Activated CD4-positive, alpha-beta T cell treated with anti-CD3 and anti-CD28 coated beads, Interleukin-2, amount 10 ng/mL, durations not matched to agents 24 days and 14 days (primary cell): ENCODE measurements at regions not wholly inside any gene's neighbourhood (a gene's known extent, or its start where the extent isn't known, plus 50 kb on each side); places are given as distances from the start of the nearest gene placed in this dataset.

Experiments
- DNase-seq: peaks from one replicate; pipeline ENCODE4 v3.0.0; 2022
- H3K27ac Mint-ChIP-seq: one replicate; pipeline ENCODE4 v1.8.0; 2022; ENCODE audit warnings: mild to moderate bottlenecking, mixed read lengths
- H3K27me3 Mint-ChIP-seq: one replicate; pipeline ENCODE4 v1.8.0; 2022; ENCODE audit warnings: mixed read lengths
- H3K36me3 Mint-ChIP-seq: one replicate; pipeline ENCODE4 v1.8.0; 2022; ENCODE audit warnings: low read depth, mild to moderate bottlenecking, mixed read lengths
- H3K4me1 Mint-ChIP-seq: one replicate; pipeline ENCODE4 v1.8.0; 2021; ENCODE audit warnings: mixed read lengths
- H3K4me3 Mint-ChIP-seq: one replicate; pipeline ENCODE4 v1.8.0; 2022; ENCODE audit warnings: mild to moderate bottlenecking, moderate library complexity, mixed read lengths
- H3K9me3 Mint-ChIP-seq: one replicate; pipeline ENCODE4 v1.8.0; 2021; ENCODE audit warnings: mixed read lengths
- intact Hi-C: fragments of 100-400 bp; cut with micrococcal nuclease; formaldehyde crosslinking; loops from one replicate; pipeline ENCODE4 v1.15.1; 2023

DNA sequence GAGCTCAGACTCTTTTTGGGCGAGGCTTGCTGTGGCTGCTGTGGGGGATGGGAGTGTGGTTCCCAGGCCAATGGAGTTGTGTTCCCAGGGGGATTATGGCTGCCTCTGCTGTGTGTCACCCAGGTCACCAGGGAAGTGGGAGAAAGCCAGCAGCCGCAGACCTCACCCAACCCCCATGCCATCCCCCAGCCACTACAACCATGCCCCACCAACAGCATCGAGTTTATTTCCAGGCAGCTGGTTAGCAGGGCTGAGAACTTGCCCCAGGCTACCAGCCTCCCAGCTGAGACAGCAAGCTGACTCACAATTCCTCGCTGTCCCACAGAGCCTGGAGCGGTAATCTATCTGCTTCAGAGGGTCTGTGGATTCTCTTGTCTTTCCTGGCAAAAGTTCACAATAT, 331.7 kb downstream of the FRK start:
- Mint-ChIP-seq H3K9me3 (no peaks in the 10 kb centered on the region), H3K4me1 (no peaks in the 10 kb centered on the region), H3K27ac (no peak overlapping the region), H3K27me3 (no peaks in the 10 kb centered on the region), H3K36me3 (no peaks in the 10 kb centered on the region), H3K4me3 (no peak overlapping the region)
- DNase-seq, result no peak
- intact Hi-C loops, result no loop called here

DNA sequence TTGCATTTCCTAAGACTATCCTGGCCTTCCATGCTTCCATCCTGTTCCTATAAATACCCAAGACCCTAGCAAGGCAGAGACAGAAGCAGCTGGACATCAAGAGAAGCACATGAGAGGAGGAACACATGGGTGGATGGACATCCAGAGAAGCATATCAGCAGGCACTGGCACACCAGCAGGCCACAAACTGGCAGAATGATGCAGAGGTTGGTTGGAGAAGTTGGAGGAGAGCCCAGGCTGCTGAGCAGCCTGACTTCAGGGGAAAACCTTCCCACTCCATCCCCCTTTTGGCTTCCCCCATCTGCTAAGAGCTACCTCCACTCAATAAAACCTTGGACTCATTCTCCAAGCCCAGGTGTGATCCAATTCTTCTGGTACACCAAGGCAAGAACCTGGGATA, 332.5 kb downstream of the FRK start:
- Mint-ChIP-seq H3K36me3 (no peaks in the 10 kb centered on the region), H3K4me3 (no peak overlapping the region), H3K27me3 (no peaks in the 10 kb centered on the region), H3K27ac (no peak overlapping the region), H3K4me1 (no peaks in the 10 kb centered on the region), H3K9me3 (no peaks in the 10 kb centered on the region)
- DNase-seq, result no peak
- intact Hi-C loops, result no loop called here

DNA sequence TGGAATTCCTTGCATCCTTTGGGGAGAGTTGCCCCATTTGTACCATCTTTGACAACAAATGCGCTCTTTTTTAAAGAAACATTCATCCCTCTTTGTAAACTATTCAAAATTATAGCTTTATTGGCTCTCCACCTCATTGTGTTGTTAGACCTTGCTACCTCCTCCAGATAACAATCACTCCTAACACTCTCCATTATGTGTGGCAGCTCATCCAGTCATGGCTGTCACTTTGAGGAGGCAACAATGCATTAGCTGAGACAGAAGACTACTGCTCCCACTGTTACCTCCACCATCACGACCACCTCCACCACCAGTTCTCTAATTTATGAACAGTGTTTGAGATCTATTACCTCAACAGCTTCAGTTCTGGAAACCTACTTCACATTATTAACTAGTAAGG, 339.1 kb downstream of the FRK start:
- no peaks in the 10 kb centered on the region for H3K36me3 Mint-ChIP-seq

DNA sequence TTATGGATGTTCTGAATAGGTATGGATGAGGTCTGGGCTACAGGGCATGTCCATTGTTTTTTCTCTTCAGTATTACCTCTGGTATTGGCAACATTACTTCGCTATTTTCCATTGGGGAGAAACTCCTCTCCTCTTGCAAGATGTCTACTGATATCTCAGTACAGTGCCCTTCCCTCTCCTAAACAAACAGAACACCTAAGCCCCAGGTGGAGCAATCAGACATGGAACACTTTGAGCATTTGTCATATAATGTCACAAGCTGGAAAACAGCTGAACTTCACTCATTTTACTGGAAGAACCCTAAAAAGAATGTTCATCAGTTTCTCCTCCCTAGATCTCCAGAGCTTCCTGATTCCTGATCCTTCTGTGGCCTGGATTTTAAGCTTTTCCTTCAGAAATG, 339.8 kb downstream of the FRK start:
- no peaks in the 10 kb centered on the region for H3K36me3 Mint-ChIP-seq
- H3K27me3 Mint-ChIP-seq, result no peaks in the 10 kb centered on the region
- DNase-seq, result no peak
- no peak overlapping the region for H3K27ac Mint-ChIP-seq
- H3K9me3 Mint-ChIP-seq, result no peaks in the 10 kb centered on the region
- no peak overlapping the region for H3K4me3 Mint-ChIP-seq
- no peaks in the 10 kb centered on the region for H3K4me1 Mint-ChIP-seq
- intact Hi-C loops, result no loop called here

More for the DNA sequence above, 339.1 kb downstream of the FRK start:
- Mint-ChIP-seq H3K27me3 (no peaks in the 10 kb centered on the region), H3K4me3 (no peak overlapping the region), H3K9me3 (no peaks in the 10 kb centered on the region), H3K27ac (no peak overlapping the region), H3K4me1 (no peaks in the 10 kb centered on the region)
- no peak for DNase-seq
- intact Hi-C loops, result no loop called here

DNA sequence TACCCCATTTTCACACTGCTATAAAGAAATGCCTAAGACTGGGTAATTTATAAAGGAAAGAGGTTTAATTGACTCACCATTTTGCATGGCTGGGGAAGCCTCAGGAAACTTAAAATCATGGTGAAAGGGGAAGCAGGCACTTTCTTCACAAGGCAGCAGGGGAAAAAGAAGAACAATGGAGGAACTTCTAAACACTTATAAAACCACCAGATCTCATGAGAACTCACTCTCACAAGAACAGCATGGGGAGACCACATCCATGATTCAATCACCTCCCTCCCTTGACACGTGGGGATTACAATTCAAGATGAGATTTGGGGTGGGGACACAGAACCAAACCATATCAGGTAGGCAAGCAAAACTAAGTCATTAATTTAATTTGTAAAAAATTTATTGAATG, 343.2 kb downstream of the FRK start:
- no peaks in the 10 kb centered on the region for H3K27me3 Mint-ChIP-seq
- H3K9me3 Mint-ChIP-seq, result no peaks in the 10 kb centered on the region
- intact Hi-C loops, result no loop called here
- DNase-seq, result no peak
- no peak overlapping the region for H3K4me3 Mint-ChIP-seq
- no peak overlapping the region for H3K27ac Mint-ChIP-seq
- no peaks in the 10 kb centered on the region for H3K36me3 Mint-ChIP-seq
- no peaks in the 10 kb centered on the region for H3K4me1 Mint-ChIP-seq

DNA sequence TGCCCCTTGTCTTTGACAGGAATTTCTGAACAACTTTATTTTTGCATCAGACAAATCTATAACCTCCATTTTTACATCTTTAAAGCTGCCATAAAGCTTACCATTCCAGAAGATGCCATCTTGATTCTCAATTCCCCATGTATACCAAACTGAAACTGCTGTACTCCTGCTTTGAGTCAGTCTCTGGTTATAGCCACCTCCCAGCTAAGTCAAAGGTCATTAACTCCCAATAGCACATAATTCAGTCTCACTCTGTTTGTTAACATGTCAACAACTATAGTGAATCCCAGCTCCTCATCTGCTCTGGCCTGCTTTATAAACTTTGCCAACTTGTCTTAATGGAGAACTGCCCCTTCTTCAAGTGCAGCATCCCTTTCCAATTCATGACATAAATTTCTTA, 343.6 kb downstream of the FRK start:
- no peaks in the 10 kb centered on the region for H3K27me3 Mint-ChIP-seq
- no peaks in the 10 kb centered on the region for H3K9me3 Mint-ChIP-seq
- intact Hi-C loops, result no loop called here
- H3K4me3 Mint-ChIP-seq, result no peak overlapping the region
- no peak for DNase-seq
- no peaks in the 10 kb centered on the region for H3K36me3 Mint-ChIP-seq
- H3K27ac Mint-ChIP-seq, result no peak overlapping the region
- no peaks in the 10 kb centered on the region for H3K4me1 Mint-ChIP-seq

GRCh38 chr6:115712291-115712961, 348.3 kb downstream of the FRK start:
- no peak for DNase-seq
- intact Hi-C loops, result no loop called here
- Mint-ChIP-seq H3K36me3 (no peaks in the 10 kb centered on the region), H3K9me3 (no peaks in the 10 kb centered on the region), H3K4me3 (no peak overlapping the region), H3K4me1 (no peaks in the 10 kb centered on the region), H3K27me3 (no peaks in the 10 kb centered on the region), H3K27ac (no peak overlapping the region)

GRCh38 chr6:115708850-115709249, 351.8 kb downstream of the FRK start:
- Mint-ChIP-seq H3K4me3 (no peak overlapping the region), H3K27me3 (no peaks in the 10 kb centered on the region), H3K9me3 (no peaks in the 10 kb centered on the region), H3K4me1 (no peaks in the 10 kb centered on the region), H3K36me3 (no peaks in the 10 kb centered on the region), H3K27ac (no peak overlapping the region)
- DNase-seq, result no peak
- intact Hi-C loops, result no loop called here

GRCh38 chr6:115706981-115707380, 353.7 kb downstream of the FRK start:
- H3K36me3 Mint-ChIP-seq, result no peaks in the 10 kb centered on the region
- H3K9me3 Mint-ChIP-seq, result peaks cover 6% of the 10 kb centered on the region
- DNase-seq, result no peak
- H3K27me3 Mint-ChIP-seq, result no peaks in the 10 kb centered on the region
- H3K4me3 Mint-ChIP-seq, result no peak overlapping the region
- H3K4me1 Mint-ChIP-seq, result no peaks in the 10 kb centered on the region
- intact Hi-C loops, result no loop called here
- H3K27ac Mint-ChIP-seq, result no peak overlapping the region

- intact Hi-C loops, result no loop called here
- no peak for DNase-seq
- Mint-ChIP-seq H3K27me3 (no peaks in the 10 kb centered on the region), H3K4me3 (no peak overlapping the region), H3K4me1 (no peaks in the 10 kb centered on the region), H3K36me3 (no peaks in the 10 kb centered on the region), H3K27ac (no peak overlapping the region), H3K9me3 (peaks cover 6% of the 10 kb centered on the region)
These were observed 354.4 kb downstream of the FRK start for GRCh38 chr6:115706324-115706723.

GRCh38 chr6:115704028-115704427, 356.7 kb downstream of the FRK start:
- Mint-ChIP-seq H3K27me3 (no peaks in the 10 kb centered on the region), H3K4me3 (no peak overlapping the region), H3K27ac (no peak overlapping the region), H3K9me3 (peaks cover 6% of the 10 kb centered on the region), H3K4me1 (no peaks in the 10 kb centered on the region), H3K36me3 (no peaks in the 10 kb centered on the region)
- intact Hi-C loops, result no loop called here
- DNase-seq, result no peak

- intact Hi-C loops, result no loop called here
- Mint-ChIP-seq H3K36me3 (no peaks in the 10 kb centered on the region), H3K27ac (no peak overlapping the region), H3K9me3 (no peaks in the 10 kb centered on the region), H3K4me1 (no peaks in the 10 kb centered on the region), H3K27me3 (no peaks in the 10 kb centered on the region), H3K4me3 (no peak overlapping the region)
- no peak for DNase-seq
These were observed 369.3 kb downstream of the FRK start for GRCh38 chr6:115691433-115691832.

GRCh38 chr6:115690854-115691253, 369.8 kb downstream of the FRK start:
- no peaks in the 10 kb centered on the region for H3K4me1 Mint-ChIP-seq
- no peak overlapping the region for H3K27ac Mint-ChIP-seq
- H3K4me3 Mint-ChIP-seq, result no peak overlapping the region
- H3K9me3 Mint-ChIP-seq, result no peaks in the 10 kb centered on the region
- intact Hi-C loops, result no loop called here
- no peak for DNase-seq
- H3K36me3 Mint-ChIP-seq, result no peaks in the 10 kb centered on the region
- no peaks in the 10 kb centered on the region for H3K27me3 Mint-ChIP-seq

GRCh38 chr6:115681978-115682775, 378.5 kb downstream of the FRK start:
- no peaks in the 10 kb centered on the region for H3K9me3 Mint-ChIP-seq
- H3K27me3 Mint-ChIP-seq, result no peaks in the 10 kb centered on the region
- intact Hi-C loops, result no loop called here
- H3K27ac Mint-ChIP-seq, result no peak overlapping the region
- no peak for DNase-seq
- no peaks in the 10 kb centered on the region for H3K4me1 Mint-ChIP-seq
- H3K4me3 Mint-ChIP-seq, result no peak overlapping the region
- no peaks in the 10 kb centered on the region for H3K36me3 Mint-ChIP-seq

DNA sequence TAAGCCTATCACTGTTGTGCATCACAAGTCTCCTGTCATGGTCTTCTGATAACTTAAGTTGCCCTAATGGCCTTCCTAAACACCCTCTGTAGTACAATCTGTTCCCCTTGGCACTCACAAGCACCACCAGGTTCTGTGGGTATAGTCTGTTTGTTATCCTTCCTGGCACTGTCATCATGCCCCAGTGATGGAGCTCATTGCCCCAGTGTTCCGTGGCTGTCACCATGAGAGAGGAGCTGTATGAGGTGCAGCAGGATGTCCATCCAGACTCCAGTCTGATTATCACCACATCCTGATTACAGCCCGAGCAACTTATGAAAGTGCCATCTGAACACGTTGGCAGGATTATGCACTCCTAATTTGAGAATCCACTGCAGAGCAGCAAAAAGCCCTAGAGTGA, 380.1 kb downstream of the FRK start:
- Mint-ChIP-seq H3K27me3 (no peaks in the 10 kb centered on the region), H3K9me3 (no peaks in the 10 kb centered on the region), H3K36me3 (no peaks in the 10 kb centered on the region), H3K27ac (no peak overlapping the region), H3K4me1 (no peaks in the 10 kb centered on the region), H3K4me3 (no peak overlapping the region)
- no peak for DNase-seq
- intact Hi-C loops, result no loop called here
